HEK293T (cell line): ENCODE measurements at regions not wholly inside any gene's neighbourhood (a gene's known extent, or its start where the extent isn't known, plus 50 kb on each side); places are given as distances from the start of the nearest gene placed in this dataset.

Source experiments
- ELF4 ChIP-seq: fragments of 450-650 bp; IDR thresholded peaks from 2 replicates; pipeline ENCODE4 v1.6.1; 2017; ENCODE audit warnings: antibody characterized with exemption
- FOXK2 ChIP-seq: fragments of 450-650 bp; IDR thresholded peaks from 2 replicates; pipeline ENCODE4 v1.6.1; 2016; ENCODE audit warnings: mild to moderate bottlenecking
- HDGF ChIP-seq: fragments of 450-650 bp; IDR thresholded peaks from 2 replicates; pipeline ENCODE4 v1.6.1; 2017; ENCODE audit warnings: antibody characterized with exemption, borderline replicate concordance
- SP1 ChIP-seq: fragments of 450-650 bp; IDR thresholded peaks from 2 replicates; pipeline ENCODE4 v1.6.1; 2017
- SUZ12 ChIP-seq: fragments of 450-650 bp; IDR thresholded peaks from 2 replicates; pipeline ENCODE4 v1.6.1; 2016; ENCODE audit warnings: mild to moderate bottlenecking
- TARDBP ChIP-seq: fragments of 450-650 bp; IDR thresholded peaks from 2 replicates; pipeline ENCODE4 v1.6.1; 2016
- ZNF384 ChIP-seq: fragments of 450-650 bp; IDR thresholded peaks from 2 replicates; pipeline ENCODE4 v1.6.1; 2016
- TF ChIP-seq, protein P1 (sequence below): fragments of 450-650 bp; IDR thresholded peaks from 2 replicates; pipeline ENCODE4 v1.6.1; 2016

DNA sequence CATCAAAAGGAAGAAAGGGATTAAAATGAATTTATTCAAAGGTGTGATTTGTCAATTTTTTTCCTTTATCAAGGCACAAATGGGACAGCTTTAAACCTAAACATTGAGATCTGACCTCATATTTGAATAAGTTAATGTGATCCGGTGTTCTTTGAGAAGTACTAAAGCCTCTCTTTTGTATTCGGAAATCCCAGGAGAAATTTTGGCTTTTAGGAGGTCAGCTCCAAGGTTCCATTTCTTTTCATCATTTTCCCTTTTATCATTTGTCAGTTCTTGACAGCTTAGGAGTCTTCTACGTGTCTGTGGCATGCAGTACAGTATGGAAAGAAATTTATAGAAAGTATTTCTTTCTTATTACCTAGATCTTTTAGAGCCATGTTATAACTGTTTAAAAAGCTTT, 873.4 kb upstream of the CDH8 start:
- no peak for TF ChIP-seq TARDBP
- no peak for TF ChIP-seq SP1
- no peak for TF ChIP-seq HDGF
- no peak for TF ChIP-seq ELF4
- no peak for TF ChIP-seq FOXK2
- no peak for TF ChIP-seq SUZ12
- TF ChIP-seq, protein P1, sequence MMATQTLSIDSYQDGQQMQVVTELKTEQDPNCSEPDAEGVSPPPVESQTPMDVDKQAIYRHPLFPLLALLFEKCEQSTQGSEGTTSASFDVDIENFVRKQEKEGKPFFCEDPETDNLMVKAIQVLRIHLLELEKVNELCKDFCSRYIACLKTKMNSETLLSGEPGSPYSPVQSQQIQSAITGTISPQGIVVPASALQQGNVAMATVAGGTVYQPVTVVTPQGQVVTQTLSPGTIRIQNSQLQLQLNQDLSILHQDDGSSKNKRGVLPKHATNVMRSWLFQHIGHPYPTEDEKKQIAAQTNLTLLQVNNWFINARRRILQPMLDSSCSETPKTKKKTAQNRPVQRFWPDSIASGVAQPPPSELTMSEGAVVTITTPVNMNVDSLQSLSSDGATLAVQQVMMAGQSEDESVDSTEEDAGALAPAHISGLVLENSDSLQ: no peak
- no peak for TF ChIP-seq ZNF384
